ENCODE measurements at regions not wholly inside any gene's neighbourhood (a gene's known extent, or its start where the extent isn't known, plus 50 kb on each side); places are given as distances from the start of the nearest gene placed in this dataset.

- Histone ChIP-seq H3K36me3 (no peaks in the 10 kb centered on the region), H3K9ac (ENCODE audit: low read depth in 2 of 2, low read length in 2 of 2) (no peak overlapping the region)
- no peak for DNase-seq
Observed at GRCh38 chr20:23255716-23256385, 94.7 kb upstream of the NXT1 start.

GRCh38 chr20:23255106-23255505, 95.5 kb upstream of the NXT1 start:
- no peak overlapping the region for H3K4me3 ChIP-seq
- no peak for DNase-seq
- H3K27ac ChIP-seq, result no peak overlapping the region
- no peak for TF ChIP-seq CTCF (IDR thresholded peaks at IDR 0.05)
- H3K4me1 ChIP-seq, result no peaks in the 10 kb centered on the region
- no peaks in the 10 kb centered on the region for H3K36me3 ChIP-seq
- no peak overlapping the region for H3K9ac ChIP-seq (ENCODE audit: low read depth in 2 of 2, low read length in 2 of 2)
- no peaks in the 10 kb centered on the region for H3K9me3 ChIP-seq
- no peaks in the 10 kb centered on the region for H3K27me3 ChIP-seq
- intact Hi-C loops (cut with DNase I), result no loop called here

More at GRCh38 chr20:23255716-23256385, 94.7 kb upstream of the NXT1 start:
- no peak for TF ChIP-seq CTCF (IDR thresholded peaks at IDR 0.05)
- Histone ChIP-seq H3K9me3 (no peaks in the 10 kb centered on the region), H3K27me3 (no peaks in the 10 kb centered on the region), H3K27ac (no peak overlapping the region), H3K4me1 (no peaks in the 10 kb centered on the region), H3K4me3 (no peak overlapping the region)
- intact Hi-C loops (cut with DNase I), result no loop called here

- DNase-seq, result no peak
- Histone ChIP-seq H3K9me3 (no peaks in the 10 kb centered on the region), H3K4me3 (no peak overlapping the region), H3K27ac (no peak overlapping the region), H3K36me3 (no peaks in the 10 kb centered on the region), H3K27me3 (no peaks in the 10 kb centered on the region), H3K4me1 (no peaks in the 10 kb centered on the region), H3K9ac (ENCODE audit: low read depth in 2 of 2, low read length in 2 of 2) (no peak overlapping the region)
- no peak for TF ChIP-seq CTCF (IDR thresholded peaks at IDR 0.05)
- intact Hi-C loops (cut with DNase I), result no loop called here
Observed at GRCh38 chr20:23254505-23254904, 96.1 kb upstream of the NXT1 start.

GRCh38 chr20:23254034-23254433, 96.6 kb upstream of the NXT1 start:
- Histone ChIP-seq H3K27me3 (no peaks in the 10 kb centered on the region), H3K9me3 (no peaks in the 10 kb centered on the region), H3K36me3 (no peaks in the 10 kb centered on the region), H3K27ac (no peak overlapping the region), H3K4me1 (no peaks in the 10 kb centered on the region), H3K4me3 (no peak overlapping the region), H3K9ac (ENCODE audit: low read depth in 2 of 2, low read length in 2 of 2) (no peak overlapping the region)
- intact Hi-C loops (cut with DNase I), result no loop called here
- no peak for DNase-seq
- no peak for TF ChIP-seq CTCF (IDR thresholded peaks at IDR 0.05)

- intact Hi-C loops (cut with DNase I), result no loop called here
- TF ChIP-seq CTCF (IDR thresholded peaks at IDR 0.05), result no peak
- H3K36me3 ChIP-seq, result no peaks in the 10 kb centered on the region
- DNase-seq, result no peak
- H3K27ac ChIP-seq, result no peak overlapping the region
- no peak overlapping the region for H3K4me3 ChIP-seq
- H3K9ac ChIP-seq (ENCODE audit: low read depth in 2 of 2, low read length in 2 of 2), result no peak overlapping the region
- no peaks in the 10 kb centered on the region for H3K9me3 ChIP-seq
- no peaks in the 10 kb centered on the region for H3K4me1 ChIP-seq
- H3K27me3 ChIP-seq, result no peaks in the 10 kb centered on the region
Observed at GRCh38 chr20:23253524-23253923, 97.1 kb upstream of the NXT1 start.
